Stimulated activated CD8-positive, alpha-beta memory T cell treated with anti-CD3 and anti-CD28 coated beads, Interleukin-4, amount 100 ng/mL, for 24 hours (primary cell): ENCODE measurements at regions not wholly inside any gene's neighbourhood (a gene's known extent, or its start where the extent isn't known, plus 50 kb on each side); places are given as distances from the start of the nearest gene placed in this dataset.

Source experiments
- DNase-seq: peaks from one replicate; pipeline ENCODE4 v3.0.0-alpha.2; 2020; ENCODE audit warnings: low read depth

GRCh38 chr19:31983647-31984046 lies 361.8 kb upstream of the ZNF507 start:
- DNase-seq = no peak

- DNase-seq = no peak
Measured at GRCh38 chr19:31985001-31985605, 360.3 kb upstream of the ZNF507 start.

DNA sequence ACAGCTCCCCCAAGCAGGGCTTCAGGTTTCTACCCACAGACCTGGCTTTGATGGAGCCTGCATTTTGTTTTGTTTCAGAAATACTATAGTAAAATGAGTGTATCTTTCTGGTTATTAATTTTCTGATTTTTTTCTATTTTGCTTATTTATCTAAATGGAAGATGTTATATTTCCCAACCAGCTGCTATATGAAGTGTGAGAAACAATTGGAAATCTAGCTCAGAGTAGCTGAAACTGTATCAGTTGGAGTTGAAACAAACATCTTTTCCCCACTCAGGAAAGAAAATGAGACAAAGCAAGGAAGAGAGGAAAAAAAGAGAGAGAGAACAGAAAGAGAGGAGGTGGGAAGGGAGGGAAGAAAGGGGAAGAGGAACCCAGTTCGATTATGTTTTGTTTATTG lies 358.5 kb upstream of the ZNF507 start:
- DNase-seq = no peak

- DNase-seq = no peak
Measured at GRCh38 chr19:31988256-31988655, 357.2 kb upstream of the ZNF507 start.

DNA sequence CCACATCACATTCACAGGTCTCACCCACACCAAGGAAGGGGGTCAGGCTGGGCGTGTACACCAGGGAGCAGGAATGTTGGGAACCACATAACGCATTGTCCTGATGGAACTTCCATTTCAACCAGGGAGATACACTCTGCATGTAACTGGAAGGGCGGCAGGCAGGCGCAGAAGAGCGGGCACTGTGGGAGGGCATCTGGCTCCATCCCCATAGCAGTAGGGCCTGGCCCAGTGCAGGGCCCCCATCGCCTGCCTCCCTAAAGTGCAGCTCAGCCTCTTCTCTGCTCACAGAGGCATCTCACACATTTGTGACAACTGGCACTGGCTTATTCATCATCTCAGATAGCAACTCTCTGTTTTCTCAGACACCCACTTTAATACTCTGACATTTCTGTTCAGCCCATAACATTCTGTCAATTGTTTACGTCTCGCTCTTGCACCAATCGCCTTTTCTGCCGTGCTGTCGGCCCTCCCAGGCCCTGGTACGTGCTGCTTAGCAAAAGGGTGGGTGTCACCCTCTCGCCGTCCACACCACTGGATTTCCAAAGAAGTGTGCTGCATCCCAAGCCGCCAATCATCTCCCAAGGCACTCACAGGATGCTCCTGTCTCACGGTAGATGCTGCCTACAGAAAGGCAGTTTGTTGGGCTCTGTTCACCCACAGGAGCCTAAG lies 353.3 kb upstream of the ZNF507 start:
- DNase-seq = no peak

GRCh38 chr19:31992750-31993149 lies 352.7 kb upstream of the ZNF507 start:
- DNase-seq = no peak

- no peak for DNase-seq
Measured at GRCh38 chr19:31995546-31995945, 349.9 kb upstream of the ZNF507 start.

DNA sequence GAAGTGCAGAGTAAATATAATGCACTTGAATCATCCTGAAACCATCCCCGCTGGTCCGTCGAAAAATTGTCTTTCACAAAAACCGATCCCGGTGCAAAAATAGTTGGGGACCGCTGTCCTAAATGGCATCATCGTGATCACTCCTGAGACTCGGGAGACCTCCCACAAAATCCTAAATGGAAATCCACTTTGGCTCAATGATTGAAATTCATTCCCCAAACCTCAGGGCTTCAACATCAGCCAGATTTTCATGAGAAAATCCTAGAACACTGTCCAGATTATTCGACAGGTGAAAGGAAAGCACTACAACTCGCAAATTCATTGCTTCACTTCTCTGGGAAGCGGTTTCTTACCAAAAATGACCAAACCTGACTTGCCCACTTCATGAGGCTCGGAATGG lies 335.3 kb upstream of the ZNF507 start:
- no peak for DNase-seq

- DNase-seq = no peak
Measured at GRCh38 chr19:32012206-32012605, 333.2 kb upstream of the ZNF507 start.

- no peak for DNase-seq
Measured at GRCh38 chr19:32012886-32013631, 332.4 kb upstream of the ZNF507 start.

DNA sequence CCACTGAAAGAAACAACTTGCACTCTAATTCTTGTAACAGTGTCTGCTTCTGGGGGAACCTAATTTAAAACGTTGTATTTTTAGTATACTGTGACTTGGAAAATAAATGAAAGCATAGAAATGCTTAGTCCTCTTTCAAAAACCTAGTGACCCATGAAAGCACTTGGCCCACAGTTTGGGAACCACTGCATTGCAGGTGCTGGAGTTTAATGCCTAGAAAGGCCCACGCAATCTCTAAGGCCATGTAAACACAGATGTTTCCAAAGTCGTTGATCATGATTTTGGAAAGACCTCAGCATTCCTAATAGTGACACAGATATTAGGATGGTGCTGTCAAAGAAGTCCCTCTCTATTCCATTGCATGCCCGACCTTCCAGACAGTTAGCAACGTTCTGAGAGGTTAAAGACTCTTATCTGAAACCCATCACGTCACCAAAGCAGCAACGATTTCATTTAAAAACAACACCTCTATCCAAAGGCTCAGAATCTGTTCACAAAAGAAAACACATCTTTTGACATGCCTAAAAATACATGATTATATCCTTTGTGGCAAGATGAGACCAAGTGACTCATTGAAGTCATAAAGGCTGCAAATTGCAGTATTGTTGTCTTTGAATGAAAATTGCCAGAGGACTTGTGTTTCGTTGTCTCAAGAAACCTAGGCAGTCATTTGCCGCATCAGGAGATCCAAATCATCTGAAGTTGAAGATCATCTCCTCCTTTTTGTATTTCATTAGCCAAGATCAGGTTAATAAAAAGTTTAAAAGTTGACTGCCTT lies 328.0 kb upstream of the ZNF507 start:
- DNase-seq = no peak

DNA sequence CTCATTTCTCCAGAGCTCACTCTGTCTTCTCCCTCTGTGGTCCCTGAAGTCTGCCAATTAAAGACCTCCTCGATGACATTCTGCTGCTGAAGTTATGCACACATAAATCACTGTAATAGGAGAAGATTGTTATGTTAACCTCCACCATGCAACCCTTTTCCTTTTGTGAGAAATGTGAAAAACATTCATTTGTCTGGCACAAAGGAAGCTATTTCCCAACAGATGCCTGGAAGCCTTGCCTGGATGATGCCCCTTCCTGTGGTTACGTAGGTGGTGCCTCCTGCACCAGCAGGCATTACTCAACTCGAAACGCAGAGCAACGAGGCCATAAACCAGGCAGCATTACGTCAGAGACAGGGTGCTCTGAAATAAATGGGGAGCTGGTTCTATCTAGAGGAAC lies 327.4 kb upstream of the ZNF507 start:
- DNase-seq = no peak

DNA sequence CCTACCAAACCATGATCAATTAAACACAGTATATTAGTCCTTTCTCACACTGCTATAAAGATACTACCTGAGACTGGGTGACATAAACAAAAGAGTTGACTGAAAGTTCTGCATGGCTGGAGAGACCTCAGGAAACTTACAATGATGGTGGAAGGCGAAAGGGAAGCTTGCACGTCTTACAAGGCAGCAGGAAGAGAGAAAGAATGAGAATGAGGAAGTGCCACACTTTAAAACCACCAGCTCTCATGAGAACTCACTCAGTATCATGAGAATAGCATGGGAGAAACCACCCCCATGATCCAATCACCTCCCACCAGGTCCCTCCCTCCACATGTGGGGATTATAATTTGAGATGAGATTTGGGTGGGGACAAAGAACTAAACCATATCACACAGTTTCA lies 324.9 kb upstream of the ZNF507 start:
- DNase-seq = no peak

- no peak for DNase-seq
Measured at GRCh38 chr19:32022044-32022640, 323.3 kb upstream of the ZNF507 start.

- DNase-seq = no peak
Measured at GRCh38 chr19:32022731-32023563, 322.5 kb upstream of the ZNF507 start.

GRCh38 chr19:32023564-32023832 lies 321.9 kb upstream of the ZNF507 start:
- no peak for DNase-seq

DNA sequence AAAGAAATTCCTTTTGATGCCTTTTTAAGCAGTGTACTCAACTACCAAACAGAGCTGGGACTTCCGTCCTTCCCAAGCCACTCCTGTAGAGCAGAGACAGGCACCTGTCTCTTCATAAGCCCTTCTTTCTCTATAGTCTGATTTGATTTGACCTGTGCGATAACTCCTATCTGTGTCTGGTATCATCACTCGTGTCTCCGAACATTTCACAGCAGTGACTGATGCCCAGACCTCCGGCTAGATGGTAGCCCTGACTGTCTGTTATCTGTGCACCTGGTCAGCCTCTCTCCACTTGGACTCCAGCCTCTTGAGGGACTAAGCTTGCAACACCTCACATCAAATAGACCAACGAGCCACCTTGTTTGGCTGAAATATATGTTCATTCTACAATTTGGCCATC lies 316.2 kb upstream of the ZNF507 start:
- DNase-seq = no peak

GRCh38 chr19:32032561-32032960 lies 312.8 kb upstream of the ZNF507 start:
- no peak for DNase-seq

GRCh38 chr19:32035626-32036025 lies 309.8 kb upstream of the ZNF507 start:
- no peak for DNase-seq

DNA sequence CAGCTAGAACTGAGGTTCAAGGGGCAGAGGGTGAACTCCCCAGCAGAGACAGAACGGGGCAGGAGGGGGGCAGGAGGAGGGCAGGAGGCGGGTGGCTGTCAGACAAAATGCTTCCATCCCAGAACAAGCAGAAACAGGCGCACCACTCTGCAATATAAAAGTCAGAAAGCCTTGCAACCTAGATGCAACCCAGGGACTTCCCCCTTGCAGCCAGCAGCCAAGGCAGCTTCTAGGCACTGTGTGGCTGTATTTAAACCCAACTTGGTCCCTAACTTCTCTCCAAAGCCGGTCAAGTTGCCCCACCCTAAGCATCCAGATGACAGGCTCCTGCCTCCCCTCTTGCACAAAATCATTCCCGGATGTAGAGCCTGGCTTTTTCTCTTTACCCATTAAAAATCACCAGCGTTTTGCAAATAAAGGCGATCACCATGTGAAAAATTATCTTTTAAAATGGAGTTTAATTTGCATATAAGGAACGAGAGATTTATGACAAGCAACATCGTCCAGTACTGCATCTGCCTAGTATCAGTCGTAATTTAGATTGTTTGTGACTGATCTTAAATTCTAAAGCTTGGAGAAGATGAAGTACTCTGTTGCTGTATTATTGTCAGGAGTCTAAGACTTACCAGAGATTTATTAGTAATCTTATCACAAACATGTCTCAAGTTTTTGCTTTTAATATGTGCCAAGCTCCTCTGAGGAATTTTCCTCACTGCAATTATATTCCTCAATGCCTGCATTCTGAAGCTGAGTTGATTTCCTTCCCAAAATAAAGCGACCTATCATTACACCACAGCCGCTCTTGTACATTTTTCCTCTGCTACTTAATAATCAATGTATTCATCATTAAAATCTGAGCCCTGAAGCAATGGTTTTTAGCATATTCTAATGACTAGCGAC lies 307.1 kb upstream of the ZNF507 start:
- DNase-seq = no peak

DNA sequence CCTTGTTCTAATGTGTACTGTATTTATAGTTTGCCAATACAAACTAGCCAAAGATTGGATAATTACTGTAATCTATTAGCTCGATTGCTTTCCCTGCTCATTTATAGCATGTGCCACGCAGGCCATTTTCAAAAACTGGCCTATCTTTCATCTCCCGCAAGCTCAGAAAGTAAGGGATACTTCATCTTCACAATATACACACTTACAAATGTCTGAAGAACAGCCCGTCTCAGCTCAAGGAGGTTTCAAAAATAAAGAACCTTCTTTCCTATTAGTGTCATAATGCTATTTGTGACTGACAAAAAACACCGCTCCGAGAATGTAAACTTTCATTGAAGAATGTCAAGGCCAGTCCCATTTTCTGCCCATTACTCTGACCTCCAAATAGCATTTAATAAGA lies 306.4 kb upstream of the ZNF507 start:
- DNase-seq = no peak
